GM21786 (cell line): ENCODE measurements at regions not wholly inside any gene's neighbourhood (a gene's known extent, or its start where the extent isn't known, plus 50 kb on each side); places are given as distances from the start of the nearest gene placed in this dataset.
"Not testable (repeated sequence)": the region's sequence is repeated elsewhere in the genome, so short reads cannot be mapped to it uniquely, and the experiment has no call there.

Experiments
- ATAC-seq: cut with Tn5 transposase; IDR thresholded peaks from one replicate; pipeline ENCODE4 v1.9.1; 2021; ENCODE audit not compliant: unreplicated experiment

DNA sequence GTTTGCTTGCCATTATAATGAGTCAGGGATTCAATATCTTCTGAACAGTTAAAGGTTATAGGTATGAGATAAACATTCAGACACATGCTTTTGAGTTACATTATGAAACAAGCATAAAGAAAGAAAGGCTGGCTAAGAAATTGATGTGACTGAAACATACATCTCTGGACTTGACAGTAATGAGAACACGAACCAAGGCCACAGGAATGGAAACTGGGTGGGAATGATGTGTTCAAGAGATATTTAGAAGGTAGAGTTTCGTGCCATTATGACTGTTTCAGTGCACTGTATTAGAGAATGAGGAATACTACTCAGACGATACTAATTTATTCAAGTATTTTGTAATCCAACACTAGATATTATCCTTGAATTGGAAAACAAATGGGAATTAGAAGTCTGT, 332.1 kb upstream of the MAGI2 start:
- ATAC-seq, result no peak

DNA sequence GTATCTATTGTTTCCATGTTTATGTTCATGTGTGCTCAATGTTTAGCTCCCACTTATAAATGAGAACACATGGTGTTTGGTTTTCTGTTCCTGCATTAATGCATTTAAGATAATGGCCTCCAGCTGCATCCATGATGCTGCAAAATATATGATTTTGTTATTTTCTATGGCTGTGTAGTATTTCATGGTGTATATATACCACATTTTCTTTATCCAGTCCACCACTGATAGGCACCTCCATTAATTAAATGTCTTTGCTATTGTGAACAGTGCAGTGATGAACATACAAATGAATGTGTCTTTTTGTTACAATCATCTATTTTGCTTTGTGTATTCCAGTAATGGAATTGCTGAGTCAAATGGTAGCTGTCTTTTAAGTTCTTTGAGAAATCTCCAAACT, 329.4 kb upstream of the MAGI2 start:
- no peak for ATAC-seq

DNA sequence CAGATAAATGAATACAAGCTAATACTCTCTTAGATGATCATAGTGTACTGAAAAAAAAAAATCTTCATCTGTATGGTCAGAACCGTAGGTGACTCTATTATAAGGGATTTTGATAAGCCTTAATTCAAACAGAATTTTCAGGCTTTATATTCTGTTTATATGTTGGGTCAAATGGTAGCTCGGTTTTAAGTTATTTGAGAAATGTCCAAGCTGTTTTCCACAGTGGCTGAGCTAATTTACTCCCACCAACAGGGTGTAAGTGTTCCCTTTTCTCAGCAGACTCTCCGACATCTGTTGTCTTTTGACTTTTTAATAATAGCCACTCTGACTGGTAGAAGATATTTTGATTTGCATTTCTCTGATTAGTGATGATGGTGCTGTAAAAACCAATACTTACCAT, 328.8 kb upstream of the MAGI2 start:
- no peak for ATAC-seq

DNA sequence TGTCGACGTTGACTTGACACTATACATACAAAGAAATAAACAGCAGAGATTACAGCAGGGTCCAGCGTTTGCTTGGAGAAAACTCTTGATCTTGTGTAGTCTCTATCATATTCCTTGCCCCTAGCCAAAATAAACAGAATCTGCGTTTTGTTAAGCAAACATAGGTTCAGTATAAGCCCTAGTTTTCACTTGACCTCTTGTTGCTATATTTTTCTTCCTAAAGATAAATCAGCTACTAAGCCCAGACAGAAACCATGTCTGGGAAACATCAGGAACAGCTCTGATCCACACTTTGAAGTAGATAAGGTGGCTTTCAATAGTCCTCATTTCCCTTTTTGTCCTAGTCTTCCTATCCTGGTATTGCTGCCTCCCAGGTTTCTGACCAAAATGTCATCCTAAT, 328.2 kb upstream of the MAGI2 start:
- ATAC-seq, result no peak

- no peak for ATAC-seq
Measured at GRCh38 chr7:79778786-79779770, 325.6 kb upstream of the MAGI2 start.

GRCh38 chr7:79775911-79776310, 322.4 kb upstream of the MAGI2 start:
- ATAC-seq, result no peak

DNA sequence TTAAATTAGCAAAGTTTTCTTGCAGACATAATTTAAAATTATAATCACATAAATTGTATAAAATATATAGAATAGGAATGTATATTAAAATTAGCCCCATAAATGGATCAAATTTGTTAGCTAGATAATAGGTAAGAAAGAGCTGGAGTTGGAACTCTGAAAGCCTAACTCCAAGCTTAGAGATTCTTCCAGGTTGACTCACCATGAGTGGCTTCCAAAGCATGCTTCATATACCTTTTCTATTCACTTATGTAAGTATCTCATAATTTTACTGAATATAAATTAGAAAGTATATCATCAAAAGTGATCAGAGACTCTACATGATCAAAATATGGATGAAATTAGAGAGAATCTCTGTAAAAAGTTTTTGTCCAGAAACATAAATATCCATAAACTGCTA, 320.7 kb upstream of the MAGI2 start:
- no peak for ATAC-seq

DNA sequence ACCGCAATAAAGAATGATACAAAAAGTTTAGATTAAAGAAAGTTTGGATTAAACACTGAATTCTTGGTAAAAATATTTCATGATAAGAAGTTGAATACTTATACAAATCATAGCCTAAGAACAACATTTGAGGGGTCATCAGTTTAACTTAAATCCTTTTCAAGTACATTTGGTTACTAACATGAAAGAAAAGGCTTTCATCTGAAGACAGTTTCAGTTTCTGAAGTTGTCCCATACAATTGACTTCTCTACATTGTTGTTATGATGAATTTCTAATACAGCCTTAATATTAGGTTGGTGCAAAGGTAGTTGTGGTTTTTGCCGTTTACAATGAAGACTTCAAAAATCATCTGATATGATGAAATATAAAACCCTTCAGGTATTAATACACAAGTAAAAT, 317.5 kb upstream of the MAGI2 start:
- ATAC-seq, result no peak

GRCh38 chr7:79770063-79770462, 316.6 kb upstream of the MAGI2 start:
- no peak for ATAC-seq

DNA sequence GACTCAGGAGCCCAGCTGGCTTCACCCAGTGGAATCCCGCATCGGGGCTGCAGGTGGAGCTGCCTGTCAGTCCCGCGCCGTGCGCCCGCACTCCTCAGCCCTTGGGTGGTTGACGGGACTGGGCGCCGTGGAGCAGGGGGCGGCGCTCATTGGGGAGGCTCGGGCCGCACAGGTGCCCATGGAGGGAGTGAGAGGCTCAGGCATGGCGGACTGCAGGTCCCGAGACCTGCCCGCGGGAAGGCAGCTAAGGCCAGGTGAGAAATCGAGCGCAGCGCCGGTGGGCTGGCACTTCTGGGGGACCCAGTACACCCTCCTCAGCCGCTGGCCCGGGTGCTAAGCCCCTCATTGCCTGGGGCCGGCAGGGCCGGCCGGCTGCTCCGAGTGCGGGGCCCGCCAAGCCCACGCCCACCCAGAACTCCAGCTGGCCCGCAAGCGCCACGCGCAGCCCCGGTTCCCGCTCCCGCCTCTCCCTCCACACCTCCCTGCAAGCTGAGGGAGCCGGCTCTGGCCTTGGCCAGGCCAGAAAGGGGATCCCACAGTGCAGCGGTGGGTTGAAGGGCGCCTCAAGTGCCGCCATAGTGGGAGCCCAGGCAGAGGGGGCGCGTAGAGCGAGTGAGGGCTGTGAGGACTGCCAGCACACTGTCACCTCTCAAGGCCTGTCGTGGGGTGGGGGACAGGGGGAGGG, 314.6 kb upstream of the MAGI2 start:
- not testable (repeated sequence) for ATAC-seq

DNA sequence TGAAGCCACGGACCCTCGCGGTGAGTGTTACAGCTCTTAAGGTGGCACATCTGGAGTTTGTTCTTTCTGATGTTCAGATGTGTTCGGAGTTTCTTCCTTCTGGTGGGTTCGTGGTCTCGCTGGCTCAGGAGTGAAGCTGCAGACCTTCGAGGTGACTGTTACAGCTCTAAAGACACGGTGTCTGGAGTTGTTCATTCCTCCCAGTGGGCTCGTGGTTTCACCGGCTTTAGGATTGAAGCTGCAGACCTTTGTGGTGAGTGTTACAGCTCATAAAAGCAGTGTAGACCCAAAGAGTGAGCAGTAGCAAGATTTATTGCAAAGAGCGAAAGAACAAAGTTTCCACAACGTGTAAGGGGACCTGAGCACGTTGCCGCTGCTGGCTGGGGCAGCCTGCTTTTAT, 313.7 kb upstream of the MAGI2 start:
- ATAC-seq, result not testable (repeated sequence)

DNA sequence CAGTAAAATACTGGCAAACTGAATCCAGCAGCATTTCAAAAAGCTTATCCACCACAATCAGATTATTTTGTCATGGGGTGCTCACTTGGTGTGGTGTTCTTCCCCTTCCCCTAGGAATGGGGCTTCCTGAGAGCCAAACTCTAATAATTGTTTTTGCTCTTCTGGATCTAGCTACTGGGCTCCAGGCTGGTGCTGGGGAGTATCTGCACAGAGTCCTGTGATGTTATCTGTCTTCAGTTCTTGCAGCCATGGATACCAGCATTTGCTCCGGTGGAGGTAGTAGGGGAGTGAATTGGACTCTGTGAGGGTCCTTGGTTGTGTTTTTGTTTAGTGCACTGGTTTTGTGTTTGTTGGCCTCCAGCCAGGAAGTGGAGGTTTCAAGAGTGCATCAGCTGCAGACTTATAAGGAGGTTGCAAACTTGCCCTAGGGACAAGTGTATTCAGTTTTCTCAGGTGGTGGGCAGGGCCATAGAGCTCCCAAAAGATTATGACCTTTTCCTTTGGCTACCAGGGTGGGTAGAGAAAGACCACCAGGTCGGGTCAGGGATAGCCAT, 308.5 kb upstream of the MAGI2 start:
- no peak for ATAC-seq

GRCh38 chr7:79750941-79751340, 297.5 kb upstream of the MAGI2 start:
- not testable (repeated sequence) for ATAC-seq

DNA sequence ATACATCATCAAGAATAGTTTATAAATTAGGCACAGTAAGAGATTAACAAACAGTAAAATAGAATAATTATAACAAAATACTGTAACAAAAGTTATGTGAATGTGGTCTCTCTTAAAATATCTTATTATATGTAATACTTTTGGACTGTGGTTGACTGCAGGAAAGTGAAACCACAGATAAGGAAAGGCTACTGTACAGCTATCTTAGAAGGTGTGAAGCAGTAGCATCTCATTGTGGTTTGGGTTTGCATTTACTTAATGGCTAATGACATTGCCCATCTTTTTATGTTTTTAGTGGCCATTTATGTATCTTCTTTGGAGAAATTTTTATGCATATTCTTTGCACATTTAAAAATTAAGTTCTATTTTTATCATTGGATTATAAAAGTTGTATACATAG, 296.4 kb upstream of the MAGI2 start:
- no peak for ATAC-seq

DNA sequence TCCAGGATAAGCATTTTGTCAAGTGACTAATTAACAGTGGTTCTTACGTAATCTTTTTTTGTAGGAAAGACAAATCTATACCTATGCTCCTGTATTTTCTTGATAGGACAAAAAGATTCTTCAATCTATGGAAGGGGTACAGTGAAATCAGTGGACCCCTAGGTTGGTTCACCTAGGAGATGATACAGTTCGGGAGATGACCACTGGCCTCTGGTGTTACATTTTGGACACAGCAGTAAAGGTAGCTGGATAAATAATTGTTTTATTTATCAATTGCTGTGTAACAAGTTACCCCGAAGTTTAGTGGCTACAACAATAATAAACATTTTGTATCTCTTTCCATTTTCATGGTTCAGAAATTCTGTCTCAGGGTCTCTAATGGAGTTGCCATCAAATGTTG, 288.2 kb upstream of the MAGI2 start:
- no peak for ATAC-seq

DNA sequence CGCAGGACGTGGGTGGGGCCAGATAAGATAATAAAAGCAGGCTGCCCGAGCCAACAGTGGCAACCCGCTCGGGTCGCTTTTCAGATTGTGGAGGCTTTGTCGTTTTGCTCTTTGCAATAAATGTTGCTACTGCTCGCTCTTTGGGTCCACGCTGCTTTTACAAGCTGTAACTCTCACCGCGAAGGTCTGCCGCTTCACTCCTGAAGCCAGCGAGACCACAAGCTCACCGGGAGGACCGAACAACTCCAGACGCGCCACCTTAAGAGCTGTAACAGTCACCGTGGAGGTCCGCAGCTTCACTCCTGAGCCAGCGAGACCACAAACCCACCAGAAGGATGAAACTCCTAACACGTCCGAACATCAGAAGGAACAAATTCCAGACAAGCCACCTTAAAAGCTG, 286.6 kb upstream of the MAGI2 start:
- no peak for ATAC-seq

- ATAC-seq, result not testable (repeated sequence)
Measured at GRCh38 chr7:79739036-79739709, 285.7 kb upstream of the MAGI2 start.

DNA sequence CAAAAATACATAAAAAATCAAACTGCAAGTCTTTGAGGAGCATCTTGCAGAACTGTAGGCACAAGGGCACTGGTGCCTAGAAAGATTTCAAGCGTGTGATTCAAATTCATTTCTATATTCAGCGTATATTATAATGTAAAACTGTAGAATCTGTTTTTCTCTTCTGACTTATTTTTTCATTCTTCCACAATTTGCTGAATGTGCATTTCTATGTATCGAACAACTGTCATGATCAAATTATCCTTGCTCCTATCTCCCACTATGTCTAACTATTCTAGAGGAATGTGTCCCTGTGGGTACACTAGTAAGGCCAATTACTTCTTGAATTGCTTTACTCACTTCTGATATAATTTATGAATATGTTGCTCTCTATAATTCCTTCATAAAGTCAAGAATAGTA, 283.0 kb upstream of the MAGI2 start:
- no peak for ATAC-seq

DNA sequence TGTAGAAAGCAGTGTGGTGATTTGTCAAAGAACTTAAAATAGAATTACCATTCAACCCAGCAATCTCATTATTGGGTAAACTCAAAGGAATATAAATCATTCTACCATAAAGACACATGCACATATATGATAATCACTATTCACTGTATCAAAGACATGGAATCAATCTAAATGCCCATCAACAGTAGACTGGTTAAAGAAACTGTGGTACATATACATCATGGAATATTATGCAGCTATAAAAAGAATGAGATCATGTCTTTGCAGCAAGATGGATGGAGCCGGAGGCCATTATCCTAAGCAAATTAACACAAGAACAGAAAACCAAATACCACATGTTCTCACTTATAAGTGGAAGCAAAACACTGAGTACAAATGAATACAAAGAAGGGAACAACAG, 281.5 kb upstream of the MAGI2 start:
- ATAC-seq, result no peak

DNA sequence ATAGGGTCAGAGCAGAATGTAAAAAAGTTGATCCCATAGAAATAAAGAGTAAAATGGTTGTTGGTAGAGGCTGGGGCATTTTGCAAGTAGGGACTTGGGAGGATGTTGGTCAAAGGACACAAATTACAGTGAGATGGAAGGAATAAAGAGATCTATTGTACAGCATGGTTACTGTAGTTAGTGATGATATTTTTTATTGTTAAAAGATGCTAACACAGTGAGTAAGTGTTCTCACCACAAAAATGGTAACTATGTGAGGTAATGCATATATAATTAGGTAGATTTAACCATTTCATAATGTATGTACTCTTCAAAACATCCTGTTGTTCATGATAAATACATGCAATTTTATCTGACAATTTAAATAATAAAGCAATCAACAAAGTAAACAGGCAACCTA, 280.7 kb upstream of the MAGI2 start:
- no peak for ATAC-seq

DNA sequence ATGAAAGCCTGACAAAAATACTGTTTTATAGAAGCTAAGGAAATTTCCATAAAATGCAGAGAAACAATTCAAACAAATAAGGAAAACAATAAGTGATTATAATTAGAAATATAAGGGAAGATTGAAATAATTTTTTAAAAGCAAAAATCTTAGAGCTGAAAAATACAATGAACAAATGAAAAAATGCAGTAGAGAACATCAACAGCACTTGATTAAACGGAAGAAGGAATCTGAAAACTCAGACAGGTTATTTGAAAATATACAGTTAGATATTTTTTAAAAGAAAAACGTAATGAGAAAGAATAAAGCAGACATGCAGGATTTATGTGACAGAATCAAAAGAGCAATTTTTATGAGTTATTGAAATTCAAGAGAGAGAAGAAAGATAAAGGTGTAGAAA, 279.1 kb upstream of the MAGI2 start:
- no peak for ATAC-seq
